CD4-positive, alpha-beta T cell (primary cell): ENCODE measurements at regions not wholly inside any gene's neighbourhood (a gene's known extent, or its start where the extent isn't known, plus 50 kb on each side); places are given as distances from the start of the nearest gene placed in this dataset.

Experiments used
- ATAC-seq: fragments of 200-7000 bp; cut with Tn5 transposase; one replicate; pipeline ENCODE4 v1.10.0; 2022; ENCODE audit warnings: mild to moderate bottlenecking; ENCODE audit not compliant: poor library complexity
- CTCF ChIA-PET: fragments of 350-600 bp; sonication (Branson Sonifier 250); formaldehyde crosslinking; loops from one replicate; lab custom pipeline; 2021; ENCODE audit warnings: antibody characterized with exemption, inconsistent platforms; lab: Charles Lee
- POLR2A ChIA-PET: fragments of 350-600 bp; sonication (Branson Sonifier 250); formaldehyde crosslinking; loops from one replicate; lab custom pipeline; 2021; ENCODE audit warnings: antibody characterized with exemption, inconsistent platforms; lab: Charles Lee
- DNase-seq, 14 experiments: peaks; one replicate each; pipeline ENCODE4 v3.0.0-alpha.2; 2013 to 2020; ENCODE audit warnings: mixed read lengths in 2 of 14
- H3K27ac ChIP-seq, 2 donors: one replicate each; pipeline versions ENCODE4 v1.5.1 to v1.7.0; 2013; ENCODE audit warnings: low read length in 2 of 2, low read depth in 1 of 2, mild to moderate bottlenecking in 1 of 2
- H3K27me3 ChIP-seq, 2 experiments: 1 replicate in 1 of 2; 2 replicates in 1 of 2; pipeline versions ENCODE4 v1.6.1 to v1.7.0; 2013; ENCODE audit warnings: low read length in 2 of 2, control low read depth in 1 of 2, mild to moderate bottlenecking in 1 of 2, moderate library complexity in 1 of 2; ENCODE audit not compliant: insufficient read depth in 2 of 2, control insufficient read depth in 1 of 2
- H3K36me3 ChIP-seq: one replicate; pipeline ENCODE4 v1.6.1; 2013; ENCODE audit warnings: low read length, control low read depth; ENCODE audit not compliant: insufficient read depth
- H3K4me1 ChIP-seq: one replicate; pipeline ENCODE4 v1.6.1; 2013; ENCODE audit warnings: low read length, control low read depth; ENCODE audit not compliant: insufficient read depth
- H3K4me3 ChIP-seq: one replicate; pipeline ENCODE4 v1.5.1; 2013; ENCODE audit warnings: mild to moderate bottlenecking, low read length, moderate library complexity
- H3K9me3 ChIP-seq, 2 experiments: 1 replicate in 1 of 2; 2 replicates in 1 of 2; pipeline versions ENCODE4 v1.6.1 to v1.7.0; 2013; ENCODE audit warnings: low read length in 2 of 2, mild to moderate bottlenecking in 2 of 2, control low read depth in 1 of 2, moderate library complexity in 1 of 2; ENCODE audit not compliant: control insufficient read depth in 1 of 2, insufficient read depth in 1 of 2
- H3K27ac Mint-ChIP-seq: one replicate; pipeline ENCODE4 v1.8.0; 2020; ENCODE audit warnings: mixed read lengths
- H3K27me3 Mint-ChIP-seq: one replicate; pipeline ENCODE4 v1.8.0; 2021; ENCODE audit warnings: mixed read lengths
- H3K36me3 Mint-ChIP-seq: one replicate; pipeline ENCODE4 v1.8.0; 2021; ENCODE audit warnings: low read depth, mixed read lengths
- H3K4me1 Mint-ChIP-seq: one replicate; pipeline ENCODE4 v1.8.0; 2021; ENCODE audit warnings: low read depth, mixed read lengths
- H3K4me3 Mint-ChIP-seq: one replicate; pipeline ENCODE4 v1.8.0; 2020; ENCODE audit warnings: mild to moderate bottlenecking, mixed read lengths
- H3K9me3 Mint-ChIP-seq: one replicate; pipeline ENCODE4 v1.8.0; 2020; ENCODE audit warnings: mixed read lengths
- CTCF ChIP-seq: fragments of 200-600 bp; IDR thresholded peaks from one replicate; pipeline ENCODE4 v1.8.0; 2022; ENCODE audit warnings: antibody characterized with exemption, mild to moderate bottlenecking
- intact Hi-C, 2 experiments: fragments of 100-400 bp; cut with DNase I in 1 of 2; cut with micrococcal nuclease in 1 of 2; formaldehyde crosslinking; loops; one replicate each; pipeline versions ENCODE4 v1.15.1 to v1.9.0; 2023 to 2025; cut with DNase I, micrococcal nuclease

GRCh38 chr7:69204943-69205342 lies 393.3 kb upstream of the AUTS2 start:
- intact Hi-C loops: no loop called here
- peaks cover 2% of the 10 kb centered on the region for H3K4me1 ChIP-seq
- no peaks in the 10 kb centered on the region for H3K36me3 ChIP-seq
- Mint-ChIP-seq H3K27ac (no peak overlapping the region), H3K4me3 (no peak overlapping the region), H3K36me3 (no peaks in the 10 kb centered on the region), H3K9me3 (peaks cover 14% of the 10 kb centered on the region), H3K27me3 (no peaks in the 10 kb centered on the region), H3K4me1 (peaks cover 15% of the 10 kb centered on the region)
- ChIA-PET POLR2A (no interaction called here), CTCF (no interaction called here)
- peaks cover 0 to under 1% of the 10 kb centered on the region in 2 experiments for H3K9me3 ChIP-seq
- ATAC-seq (no peak), DNase-seq (no peak)
- H3K4me3 ChIP-seq: no peak overlapping the region
- H3K27ac ChIP-seq: no peak overlapping the region
- no peak for TF ChIP-seq CTCF
- H3K27me3 ChIP-seq: peaks cover 0 to 2% of the 10 kb centered on the region in 2 experiments

GRCh38 chr7:69205581-69205980 lies 392.7 kb upstream of the AUTS2 start:
- ATAC-seq: no peak
- Mint-ChIP-seq H3K4me1 (peaks cover 11% of the 10 kb centered on the region), H3K4me3 (no peak overlapping the region), H3K9me3 (peaks cover 14% of the 10 kb centered on the region), H3K36me3 (no peaks in the 10 kb centered on the region), H3K27me3 (no peaks in the 10 kb centered on the region), H3K27ac (no peak overlapping the region)
- intact Hi-C loops: no loop called here
- H3K36me3 ChIP-seq: no peaks in the 10 kb centered on the region
- peaks cover 0 to 2% of the 10 kb centered on the region in 2 experiments for H3K27me3 ChIP-seq
- no peaks in the 10 kb centered on the region for H3K9me3 ChIP-seq
- ChIA-PET CTCF (no interaction called here), POLR2A (no interaction called here)
- H3K4me3 ChIP-seq: no peak overlapping the region
- H3K27ac ChIP-seq: no peak overlapping the region
- H3K4me1 ChIP-seq: no peaks in the 10 kb centered on the region
- TF ChIP-seq CTCF: no peak
- no peak for DNase-seq

- Histone ChIP-seq H3K4me1 (no peaks in the 10 kb centered on the region), H3K9me3 (peaks cover 0 to 12% of the 10 kb centered on the region in 2 experiments), H3K27ac (no peak overlapping the region), H3K27me3 (peaks cover 0 to 2% of the 10 kb centered on the region in 2 experiments), H3K4me3 (no peak overlapping the region), H3K36me3 (no peaks in the 10 kb centered on the region)
- peaks cover 3% of the 10 kb centered on the region for H3K9me3 Mint-ChIP-seq
- no peak overlapping the region for H3K27ac Mint-ChIP-seq
- ChIA-PET CTCF (no interaction called here), POLR2A (no interaction called here)
- intact Hi-C loops: no loop called here
- no peaks in the 10 kb centered on the region for H3K27me3 Mint-ChIP-seq
- no peak for TF ChIP-seq CTCF
- no peaks in the 10 kb centered on the region for H3K4me1 Mint-ChIP-seq
- no peaks in the 10 kb centered on the region for H3K36me3 Mint-ChIP-seq
- no peak overlapping the region for H3K4me3 Mint-ChIP-seq
- DNase-seq (no peak), ATAC-seq (no peak)
These were observed 390.0 kb upstream of the AUTS2 start for GRCh38 chr7:69208276-69208675.
